ENCODE measurements at regions not wholly inside any gene's neighbourhood (a gene's known extent, or its start where the extent isn't known, plus 50 kb on each side); places are given as distances from the start of the nearest gene placed in this dataset.

GRCh38 chr13:27699952-27700351 is 78.3 kb downstream of the POLR1D start:
- H3K79me2 ChIP-seq (ENCODE audit: insufficient read depth, low read length), result no peaks in the 10 kb centered on the region
- H2AFZ ChIP-seq (ENCODE audit: low read length), result no peak overlapping the region
- no peaks in the 10 kb centered on the region for H3K9me3 ChIP-seq (ENCODE audit: control insufficient read depth, low read depth, low read length)
- peaks cover 0 to 13% (median 3%) of the 10 kb centered on the region in 3 experiments; a peak in 3 of 7 replicates for H3K36me3 Mint-ChIP-seq (ENCODE audit: insufficient read depth in 1 of 3, low read depth in 3 of 3)
- no peak overlapping the region for H3T11ph ChIP-seq (ENCODE audit: low read length)
- H4K20me1 ChIP-seq (ENCODE audit: control insufficient read depth, insufficient read depth, insufficient read length), result no peaks in the 10 kb centered on the region
- TF ChIP-seq, protein P1, sequence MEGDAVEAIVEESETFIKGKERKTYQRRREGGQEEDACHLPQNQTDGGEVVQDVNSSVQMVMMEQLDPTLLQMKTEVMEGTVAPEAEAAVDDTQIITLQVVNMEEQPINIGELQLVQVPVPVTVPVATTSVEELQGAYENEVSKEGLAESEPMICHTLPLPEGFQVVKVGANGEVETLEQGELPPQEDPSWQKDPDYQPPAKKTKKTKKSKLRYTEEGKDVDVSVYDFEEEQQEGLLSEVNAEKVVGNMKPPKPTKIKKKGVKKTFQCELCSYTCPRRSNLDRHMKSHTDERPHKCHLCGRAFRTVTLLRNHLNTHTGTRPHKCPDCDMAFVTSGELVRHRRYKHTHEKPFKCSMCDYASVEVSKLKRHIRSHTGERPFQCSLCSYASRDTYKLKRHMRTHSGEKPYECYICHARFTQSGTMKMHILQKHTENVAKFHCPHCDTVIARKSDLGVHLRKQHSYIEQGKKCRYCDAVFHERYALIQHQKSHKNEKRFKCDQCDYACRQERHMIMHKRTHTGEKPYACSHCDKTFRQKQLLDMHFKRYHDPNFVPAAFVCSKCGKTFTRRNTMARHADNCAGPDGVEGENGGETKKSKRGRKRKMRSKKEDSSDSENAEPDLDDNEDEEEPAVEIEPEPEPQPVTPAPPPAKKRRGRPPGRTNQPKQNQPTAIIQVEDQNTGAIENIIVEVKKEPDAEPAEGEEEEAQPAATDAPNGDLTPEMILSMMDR (conservative IDR thresholded peaks at IDR 0.05), result no peak
- no peaks in the 10 kb centered on the region for H3K4me1 Mint-ChIP-seq
- no peak overlapping the region for H2AK5ac ChIP-seq (ENCODE audit: insufficient read length, low read length)
- WGBS (ENCODE audit: extremely low coverage, insufficient read length, low lambda C conversion rate), result no CpG with 5 or more reads among the region's 4 CpGs
- no peak overlapping the region for H2BK12ac ChIP-seq (ENCODE audit: insufficient read length, low read depth, low read length)
- no peaks in the 10 kb centered on the region for H3K27me3 ChIP-seq (ENCODE audit: insufficient read depth, low read length)
- no peak overlapping the region for H3K23ac ChIP-seq (ENCODE audit: insufficient read length, low read depth, low read length)
- H3K27me3 Mint-ChIP-seq (ENCODE audit: low read depth), result peaks cover 26% of the 10 kb centered on the region
- H3K27ac ChIP-seq (ENCODE audit: insufficient read length, low read depth, low read length), result no peak overlapping the region
- H3K4me2 ChIP-seq (ENCODE audit: insufficient read depth, insufficient read length, low read length), result no peak overlapping the region
- H2BK120ac ChIP-seq (ENCODE audit: low read depth, low read length, poor library complexity, severe bottlenecking), result no peak overlapping the region
- H3K18ac ChIP-seq (ENCODE audit: insufficient read length, low read depth, low read length), result no peak overlapping the region
- H4K5ac ChIP-seq (ENCODE audit: insufficient read length, low read depth, low read length), result no peak overlapping the region
- no peak overlapping the region for H3K56ac ChIP-seq (ENCODE audit: insufficient read length, low read depth, low read length)
- H4K8ac ChIP-seq (replicated peaks; ENCODE audit: insufficient read length, low read depth, low read length), result no peak overlapping the region
- no peak overlapping the region for H3K14ac ChIP-seq (ENCODE audit: insufficient read depth, low read length)
- H3K9ac ChIP-seq (ENCODE audit: extremely low read depth, insufficient read length, low read length), result no peak overlapping the region
- DNase-seq, result no peak
- H3K4ac ChIP-seq (ENCODE audit: low read depth, low read length), result no peak overlapping the region
- no peaks in the 10 kb centered on the region for H3K23me2 ChIP-seq (ENCODE audit: insufficient read length, low read depth, low read length, poor library complexity, severe bottlenecking)
- H2BK20ac ChIP-seq (ENCODE audit: low read depth, low read length, poor library complexity, severe bottlenecking), result no peak overlapping the region
- no peak overlapping the region for H3K4me3 Mint-ChIP-seq
- no peak overlapping the region for H2BK5ac ChIP-seq (ENCODE audit: insufficient read length, low read length)
- H3K9me3 Mint-ChIP-seq, result peaks cover 22% of the 10 kb centered on the region in 2 experiments
- no peaks in the 10 kb centered on the region for H3K4me1 ChIP-seq (ENCODE audit: insufficient read depth, low read length)
- no peak overlapping the region for H2BK15ac ChIP-seq (ENCODE audit: low read depth, low read length)
- no peaks in the 10 kb centered on the region for H3K79me1 ChIP-seq (ENCODE audit: insufficient read depth, low read depth, low read length, poor library complexity, severe bottlenecking)
- H4K91ac ChIP-seq (ENCODE audit: insufficient read length, low read depth, low read length), result no peak overlapping the region
- H3K27ac Mint-ChIP-seq, result no peak overlapping the region; a peak in 1 of 7 replicates
